Body of pancreas (tissue), 4 donors: ENCODE measurements at regions not wholly inside any gene's neighbourhood (a gene's known extent, or its start where the extent isn't known, plus 50 kb on each side); places are given as distances from the start of the nearest gene placed in this dataset.
"Not testable (repeated sequence)": the region's sequence is repeated elsewhere in the genome, so short reads cannot be mapped to it uniquely, and the experiment has no call there.

Experiments
- ATAC-seq: fragments of 150-250 bp; one replicate; pipeline ENCODE4 v1.9.1; 2016
- DNase-seq, 4 donors: peaks; one replicate each; pipeline ENCODE4 v3.0.0-alpha.2; 2019
- H3K27ac ChIP-seq, 4 donors: fragments of 200-600 bp; sonication (generic); 1 replicate in 3 of 4; 2 replicates in 1 of 4; pipeline versions ENCODE4 v1.5.1 to v1.6.1; 2016 to 2019; ENCODE audit warnings: mild to moderate bottlenecking in 1 of 4, mixed read lengths in 1 of 4, moderate library complexity in 1 of 4
- H3K27me3 ChIP-seq, 2 donors: fragments of 200-600 bp; sonication (generic); one replicate each; pipeline ENCODE4 v1.6.0; 2016; ENCODE audit warnings: mild to moderate bottlenecking in 1 of 2
- H3K36me3 ChIP-seq, 2 donors: fragments of 200-600 bp; sonication (generic); replicated peaks in 1 of 2; 2 replicates each; pipeline ENCODE4 v1.5.1; 2016; ENCODE audit warnings: low read depth in 2 of 2; ENCODE audit not compliant: insufficient read depth in 1 of 2
- H3K4me1 ChIP-seq: fragments of 200-600 bp; sonication (generic); one replicate; pipeline ENCODE4 v1.6.0; 2016
- H3K4me3 ChIP-seq, 2 donors: fragments of 200-600 bp; sonication (generic); 1 replicate in 1 of 2; 2 replicates in 1 of 2; pipeline ENCODE4 v1.5.1; 2016 to 2019
- H3K9me3 ChIP-seq, 3 donors: fragments of 200-600 bp; sonication (generic); 1 replicate in 2 of 3; 2 replicates in 1 of 3; pipeline ENCODE4 v1.5.1; 2016
- CTCF ChIP-seq, 7 experiments: fragments of 450-650 bp in 4 of 7; fragments of 200-600 bp in 3 of 7; sonication (generic) in 3 of 7; IDR thresholded peaks; one replicate each; pipeline ENCODE4 v1.5.1; 2016 to 2019; ENCODE audit warnings: antibody characterized with exemption in 7 of 7
- POLR2A ChIP-seq, 3 donors: fragments of 450-650 bp; IDR thresholded peaks; one replicate each; pipeline ENCODE4 v1.6.1; 2016; ENCODE audit warnings: antibody characterized with exemption in 3 of 3, mild to moderate bottlenecking in 2 of 3
- WGBS, 2 donors: methylation state at CpG; one replicate each; pipeline ENCODE4 v1.1.5; 2017; 5-methylcytosine and 5-hydroxymethylcytosine counted together
- intact Hi-C: fragments of 100-400 bp; cut with DNase I; formaldehyde crosslinking; loops from one replicate; pipeline ENCODE4 v1.15.1; 2023

GRCh38 chr11:29227811-29228210 is 789.0 kb downstream of the KCNA4 start:
- no peak for ATAC-seq
- intact Hi-C loops = no loop called here
- Histone ChIP-seq H3K4me3 (no peak overlapping the region), H3K4me1 (no peaks in the 10 kb centered on the region), H3K27ac (no peak overlapping the region), H3K36me3 (no peaks in the 10 kb centered on the region), H3K9me3 (peaks cover 0 to 5% (median 0%) of the 10 kb centered on the region in 3 donors), H3K27me3 (no peaks in the 10 kb centered on the region)
- no peak for DNase-seq
- WGBS, 2 donors = 28 to 38% methylated on average over 6 of the region's 6 CpGs
- no peak for TF ChIP-seq CTCF (IDR thresholded peaks at IDR 0.05)
- no peak for TF ChIP-seq POLR2A (IDR thresholded peaks at IDR 0.05)

- WGBS, 2 donors = 56 to 84% methylated on average over 6 to 9 of the region's 9 CpGs
- intact Hi-C loops = no loop called here
- H3K27me3 ChIP-seq = no peaks in the 10 kb centered on the region
Measured at GRCh38 chr11:29224739-29225384, 792.0 kb downstream of the KCNA4 start.

GRCh38 chr11:29219531-29219930 is 797.3 kb downstream of the KCNA4 start:
- ATAC-seq, H3K4me3 ChIP-seq, H3K9me3 ChIP-seq, intact Hi-C loops, DNase-seq, H3K27me3 ChIP-seq, H3K36me3 ChIP-seq, H3K4me1 ChIP-seq, H3K27ac ChIP-seq: not testable (repeated sequence)
- 43 to 50% methylated on average over 1 of the region's 1 CpG for WGBS, 2 donors

More at GRCh38 chr11:29224739-29225384, 792.0 kb downstream of the KCNA4 start:
- H3K36me3 ChIP-seq = no peaks in the 10 kb centered on the region
- no peak overlapping the region for H3K4me3 ChIP-seq
- DNase-seq (no peak), ATAC-seq (no peak)
- H3K27ac ChIP-seq = no peak overlapping the region
- H3K9me3 ChIP-seq = peaks cover 0 to 5% (median 0%) of the 10 kb centered on the region in 3 donors
- TF ChIP-seq CTCF (IDR thresholded peaks at IDR 0.05) = no peak
- TF ChIP-seq POLR2A (IDR thresholded peaks at IDR 0.05) = no peak
- no peaks in the 10 kb centered on the region for H3K4me1 ChIP-seq

- no peaks in the 10 kb centered on the region for H3K36me3 ChIP-seq
- ATAC-seq = no peak
- TF ChIP-seq CTCF (IDR thresholded peaks at IDR 0.05) = no peak
- no peak for TF ChIP-seq POLR2A (IDR thresholded peaks at IDR 0.05)
- H3K4me1 ChIP-seq = no peaks in the 10 kb centered on the region
- peaks cover 0 to under 1% (median 0%) of the 10 kb centered on the region in 3 donors for H3K9me3 ChIP-seq
- no peaks in the 10 kb centered on the region for H3K27me3 ChIP-seq
- no peak overlapping the region for H3K4me3 ChIP-seq
- intact Hi-C loops = no loop called here
- DNase-seq = no peak
- no peak overlapping the region for H3K27ac ChIP-seq
Measured at GRCh38 chr11:29217901-29218300, 798.9 kb downstream of the KCNA4 start.

GRCh38 chr11:29214833-29215232 is 802.0 kb downstream of the KCNA4 start:
- intact Hi-C loops = no loop called here
- Histone ChIP-seq H3K36me3 (no peaks in the 10 kb centered on the region), H3K27me3 (no peaks in the 10 kb centered on the region), H3K4me3 (no peak overlapping the region), H3K4me1 (no peaks in the 10 kb centered on the region), H3K9me3 (no peaks in the 10 kb centered on the region), H3K27ac (no peak overlapping the region)
- ATAC-seq = no peak
- 45 to 50% methylated on average over 4 of the region's 4 CpGs for WGBS, 2 donors
- DNase-seq = no peak
- TF ChIP-seq POLR2A (IDR thresholded peaks at IDR 0.05) (no peak), CTCF (IDR thresholded peaks at IDR 0.05) (no peak)
